ENCODE measurements at regions not wholly inside any gene's neighbourhood (a gene's known extent, or its start where the extent isn't known, plus 50 kb on each side); places are given as distances from the start of the nearest gene placed in this dataset.
"Not testable (repeated sequence)": the region's sequence is repeated elsewhere in the genome, so short reads cannot be mapped to it uniquely, and the experiment has no call there.

DNA sequence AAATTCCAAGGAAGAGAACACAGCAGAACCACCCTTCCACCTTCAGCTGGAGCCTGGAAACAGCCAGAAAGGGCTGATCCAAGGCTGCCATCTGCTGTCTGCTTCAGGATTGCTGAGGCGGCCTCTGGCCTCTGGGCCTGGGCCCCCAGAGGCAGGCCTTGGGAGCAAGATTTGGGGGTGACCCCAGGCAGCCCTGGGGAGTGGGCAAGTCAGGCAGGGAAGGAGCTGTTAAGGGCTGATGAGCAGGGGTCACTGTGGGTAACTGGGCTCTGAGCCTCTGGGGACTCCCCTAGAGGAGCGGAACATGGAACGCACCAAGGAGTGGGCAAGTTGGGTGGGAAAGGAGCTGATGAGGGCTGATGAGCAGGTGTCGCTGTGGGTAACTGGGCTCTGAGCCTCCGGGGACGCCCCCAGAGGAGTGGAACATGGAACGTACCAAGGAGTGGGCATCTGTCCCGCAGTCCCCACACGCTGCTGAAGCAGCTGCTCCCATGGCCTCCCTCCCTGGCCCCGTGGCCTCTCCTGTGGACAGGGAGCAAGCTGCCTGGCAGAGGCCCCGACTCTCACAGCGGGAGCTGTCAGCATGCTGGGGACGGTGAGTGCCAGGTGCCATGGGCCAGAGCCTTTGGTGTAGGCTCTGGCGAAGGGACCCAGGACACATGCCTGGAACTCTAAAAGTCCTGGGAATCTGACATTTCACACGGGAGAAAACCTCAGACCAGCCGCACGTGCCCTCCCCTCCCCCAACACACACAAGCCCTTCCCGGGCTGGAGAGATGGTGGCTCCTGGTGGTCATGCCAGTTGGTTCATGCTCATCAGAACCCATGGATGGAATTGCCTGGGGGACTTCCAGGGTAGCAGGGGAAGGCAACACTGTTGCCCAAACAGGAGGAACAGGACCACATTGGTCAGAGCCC lies 148.8 kb downstream of the NPIPB11 start:
- not testable (repeated sequence) for DNase-seq

DNA sequence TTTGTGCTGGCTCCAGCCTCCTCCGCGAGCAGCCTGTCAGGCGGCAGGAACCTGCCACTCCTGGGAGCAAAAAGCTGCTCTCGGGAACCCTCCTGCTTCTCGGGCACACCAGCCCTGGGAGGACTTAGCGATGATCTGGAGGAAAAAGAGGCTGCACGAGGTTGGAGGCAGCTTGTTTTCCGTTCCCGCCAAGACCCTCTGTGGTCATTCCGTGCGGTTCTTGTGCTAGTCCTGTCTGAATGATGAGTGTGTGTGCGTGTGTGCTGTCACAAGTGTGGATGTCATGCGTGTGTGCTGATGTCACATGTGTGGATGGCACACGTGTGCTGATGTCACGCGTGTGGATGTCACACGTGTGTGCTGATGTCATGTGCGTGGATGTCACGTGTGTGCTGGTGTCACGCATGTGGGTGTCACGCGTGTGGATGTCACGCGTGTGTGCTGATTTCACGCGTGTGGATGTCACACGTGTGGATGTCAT lies 150.0 kb downstream of the NPIPB11 start:
- no peak for DNase-seq

GRCh38 chr16:29255957-29256356 lies 150.6 kb downstream of the NPIPB11 start:
- DNase-seq: not testable (repeated sequence)

DNA sequence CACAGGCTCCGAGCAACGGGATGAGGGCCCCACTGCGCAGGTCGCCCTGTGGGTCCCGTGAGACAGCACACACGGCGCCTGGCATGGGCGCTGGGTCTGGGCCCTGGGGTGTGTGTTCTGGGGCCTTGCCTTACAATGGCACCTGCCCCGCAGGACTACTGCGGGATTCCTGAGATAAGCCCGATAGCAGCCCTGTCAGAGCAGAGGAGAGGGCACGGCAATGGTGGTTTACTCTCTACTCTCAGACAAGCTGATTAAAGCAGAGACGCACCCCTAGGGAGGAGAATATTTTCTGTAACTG lies 151.1 kb downstream of the NPIPB11 start:
- not testable (repeated sequence) for DNase-seq

DNA sequence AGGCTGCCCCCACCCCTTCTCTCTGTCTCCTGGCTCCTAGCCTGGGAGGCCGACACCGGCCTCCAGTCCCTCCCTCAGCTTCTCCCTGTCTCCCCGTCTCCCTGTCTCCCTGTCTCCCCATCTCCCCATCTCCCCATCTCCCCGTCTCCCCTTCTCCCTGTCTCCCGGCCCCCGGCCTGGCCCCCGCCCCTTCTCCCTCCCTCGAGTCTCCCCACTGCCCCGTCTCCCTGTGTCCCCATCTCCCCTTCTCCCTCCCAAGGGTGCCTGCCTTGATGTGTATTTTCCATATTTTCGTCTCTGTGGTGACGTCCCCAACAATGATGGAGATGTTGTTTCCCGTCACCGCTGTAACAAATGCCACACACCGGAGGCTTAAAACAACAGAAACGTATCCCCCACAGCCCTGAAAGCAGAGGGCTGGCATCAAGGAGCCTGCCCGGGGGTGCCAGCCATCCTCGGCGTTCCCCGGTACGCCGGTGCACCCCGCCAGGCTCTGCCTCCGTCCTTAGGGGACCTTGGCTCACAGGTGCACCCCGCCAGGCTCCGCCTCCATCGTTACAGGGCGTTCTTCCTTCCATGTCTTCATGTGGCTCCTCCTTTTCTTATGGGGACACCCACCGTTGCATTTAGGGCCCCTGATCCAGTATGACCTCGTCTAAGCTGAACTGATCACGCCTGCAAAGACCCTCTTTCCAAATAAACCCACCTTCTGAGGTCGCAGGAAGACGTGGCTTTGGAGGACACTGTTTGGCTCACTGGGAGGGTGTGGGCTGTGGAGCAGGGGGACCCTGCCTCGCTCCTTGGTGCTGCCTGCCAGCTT lies 151.6 kb downstream of the NPIPB11 start:
- no peak for DNase-seq

DNA sequence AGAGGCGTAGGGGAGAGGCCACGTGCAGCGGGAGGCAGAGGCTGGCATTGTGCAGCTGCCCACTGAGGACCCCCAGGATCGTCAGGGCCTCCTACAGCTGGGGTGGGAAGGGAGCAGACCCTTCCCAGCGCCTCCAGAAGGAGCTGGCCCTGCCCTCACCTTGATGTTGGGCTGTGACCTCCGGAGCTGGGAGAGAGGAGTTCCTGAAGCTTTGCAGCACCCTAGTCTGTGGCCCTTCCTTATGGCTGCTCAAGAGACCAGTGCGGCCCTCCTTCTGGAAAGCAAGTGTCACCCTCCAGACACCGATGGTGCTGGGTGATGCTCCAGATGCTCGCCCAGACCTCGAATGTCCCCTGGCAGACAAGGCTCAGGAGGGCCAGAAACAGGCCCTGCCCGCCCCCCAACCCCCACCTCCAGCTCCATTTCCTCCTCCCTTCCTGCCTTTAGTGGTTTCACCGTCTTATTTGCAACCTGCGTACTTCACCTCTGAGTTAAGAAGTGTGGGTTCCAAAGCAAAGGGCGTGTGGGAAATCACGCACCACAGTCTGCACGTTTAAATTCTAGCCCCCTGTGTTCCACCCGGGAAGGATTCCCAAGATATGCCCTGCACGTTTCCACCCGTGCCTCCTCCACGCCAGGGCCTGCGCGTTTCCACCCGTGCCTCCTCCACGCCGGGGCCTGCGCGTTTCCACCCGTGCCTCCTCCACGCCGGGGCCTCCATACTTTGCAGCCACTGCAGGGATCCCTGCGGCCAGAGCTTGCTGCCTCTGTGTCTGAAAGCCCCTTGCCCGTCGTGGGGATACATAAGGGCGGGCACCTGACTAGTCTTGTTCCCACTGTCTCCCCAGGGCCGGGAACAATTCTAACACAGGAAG lies 152.6 kb downstream of the NPIPB11 start:
- not testable (repeated sequence) for DNase-seq

DNA sequence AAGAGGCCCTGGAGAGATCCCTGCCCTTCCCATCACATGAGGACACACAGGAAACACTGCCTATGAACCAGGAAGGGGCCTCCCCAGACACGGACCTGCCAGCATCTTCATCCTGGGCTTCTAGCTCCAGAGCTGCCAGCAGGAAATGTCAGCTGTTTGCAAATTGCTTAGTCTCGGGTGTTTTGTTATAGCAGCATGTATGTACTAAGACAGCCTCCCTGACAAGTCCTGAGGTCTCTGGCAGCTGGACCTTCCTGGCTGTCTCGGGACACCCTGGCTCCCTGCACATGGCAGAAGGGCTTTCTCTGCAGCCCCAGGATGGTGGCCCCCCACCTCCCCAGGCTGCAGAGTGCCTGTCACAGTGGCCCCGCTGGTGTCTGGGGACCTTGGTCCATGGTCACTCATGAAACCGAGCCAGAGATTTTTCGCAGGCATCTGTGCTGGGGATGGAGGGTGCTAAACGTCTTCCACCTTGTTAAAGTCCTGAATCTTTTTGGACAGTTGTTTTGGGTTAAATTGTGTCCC lies 153.4 kb downstream of the NPIPB11 start:
- not testable (repeated sequence) for DNase-seq

DNA sequence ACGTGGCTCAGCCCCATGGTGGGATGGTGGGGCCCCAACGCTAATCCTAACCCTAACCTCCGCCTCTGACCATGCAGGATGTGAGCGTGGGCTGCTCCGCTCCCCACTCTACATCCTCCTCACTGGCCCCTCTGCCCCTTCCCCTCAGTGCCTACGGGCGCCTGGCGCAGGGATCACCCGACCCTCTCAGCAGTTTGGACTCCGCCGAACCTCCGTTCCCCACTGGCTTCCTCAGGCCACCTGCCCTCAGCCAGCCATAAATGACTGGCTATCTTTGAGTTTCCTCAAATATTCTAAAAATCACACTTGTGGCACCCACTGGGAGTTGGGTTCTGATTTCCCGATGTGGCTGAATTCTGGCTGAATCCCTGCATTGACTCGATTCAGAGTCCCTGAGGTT lies 154.2 kb downstream of the NPIPB11 start:
- DNase-seq: not testable (repeated sequence)

DNA sequence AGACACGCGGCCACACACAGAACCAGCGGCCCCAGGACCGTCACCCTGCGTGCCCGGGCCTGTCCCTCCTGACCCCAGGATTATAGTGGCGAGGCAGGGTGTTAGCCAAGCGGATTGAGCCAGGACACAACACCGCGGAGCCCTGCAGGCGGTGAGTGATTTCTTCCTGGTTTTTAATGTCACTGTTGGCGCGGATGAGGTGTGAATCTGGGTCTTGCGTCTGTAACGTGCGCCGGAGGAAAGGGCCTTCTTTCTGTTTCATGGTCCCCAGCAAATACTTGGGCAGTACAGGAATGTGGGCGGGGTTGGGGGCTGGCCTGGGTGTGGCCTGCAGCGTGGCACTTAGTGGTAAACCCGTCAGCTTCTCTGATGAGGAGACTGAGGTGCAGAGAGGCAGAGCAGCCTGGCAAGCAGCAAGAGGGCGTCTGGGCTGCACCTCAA lies 154.9 kb downstream of the NPIPB11 start:
- DNase-seq: not testable (repeated sequence)

DNA sequence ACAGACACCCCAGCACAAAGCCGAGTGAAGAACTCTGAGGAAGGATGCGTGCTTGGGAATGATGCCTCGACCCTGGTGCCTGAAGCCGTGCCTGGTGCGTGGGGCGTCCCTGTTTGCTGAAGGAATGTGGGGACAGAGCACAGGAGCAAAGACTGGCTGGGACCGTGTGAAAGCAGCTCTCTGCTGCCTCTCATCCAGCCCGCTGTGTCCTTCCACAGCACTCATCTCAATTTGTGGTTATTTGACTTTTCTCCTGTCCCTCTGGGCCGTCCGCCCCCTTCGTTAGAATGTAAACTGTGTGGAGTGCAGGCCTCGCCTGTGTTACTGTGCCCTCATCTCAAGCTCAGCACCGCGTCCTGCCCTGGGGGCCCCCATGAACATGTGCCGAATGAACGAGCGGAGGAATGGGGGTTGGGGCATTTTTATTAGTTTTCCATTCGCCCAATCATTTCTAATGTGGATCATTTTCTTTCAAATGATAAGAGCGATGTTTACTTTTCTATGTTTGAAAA lies 155.5 kb downstream of the NPIPB11 start:
- not testable (repeated sequence) for DNase-seq

DNA sequence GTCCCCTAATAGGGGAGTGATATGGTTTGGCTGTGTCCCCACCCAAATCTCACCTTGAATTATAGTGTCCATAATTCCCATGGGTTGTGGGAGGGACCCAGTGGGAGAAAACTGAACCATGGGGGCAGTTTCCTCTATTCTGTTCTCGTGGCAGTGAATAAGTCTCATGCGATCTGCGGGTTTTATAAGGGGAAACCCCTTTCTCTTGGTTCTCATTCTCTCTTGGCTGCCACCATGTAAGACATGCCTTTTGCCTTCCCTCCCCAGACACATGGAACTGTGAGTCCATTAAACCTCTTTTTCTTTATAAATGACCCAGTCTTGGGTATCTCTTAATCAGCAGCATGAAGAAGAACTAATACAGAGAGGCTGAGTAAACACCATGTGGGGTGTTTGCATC lies 156.0 kb downstream of the NPIPB11 start:
- DNase-seq: peak; percentile 27

- not testable (repeated sequence) for DNase-seq
These were observed 157.6 kb downstream of the NPIPB11 start for GRCh38 chr16:29248940-29249318.

GRCh38 chr16:29248306-29248939 lies 158.1 kb downstream of the NPIPB11 start:
- not testable (repeated sequence) for DNase-seq

DNA sequence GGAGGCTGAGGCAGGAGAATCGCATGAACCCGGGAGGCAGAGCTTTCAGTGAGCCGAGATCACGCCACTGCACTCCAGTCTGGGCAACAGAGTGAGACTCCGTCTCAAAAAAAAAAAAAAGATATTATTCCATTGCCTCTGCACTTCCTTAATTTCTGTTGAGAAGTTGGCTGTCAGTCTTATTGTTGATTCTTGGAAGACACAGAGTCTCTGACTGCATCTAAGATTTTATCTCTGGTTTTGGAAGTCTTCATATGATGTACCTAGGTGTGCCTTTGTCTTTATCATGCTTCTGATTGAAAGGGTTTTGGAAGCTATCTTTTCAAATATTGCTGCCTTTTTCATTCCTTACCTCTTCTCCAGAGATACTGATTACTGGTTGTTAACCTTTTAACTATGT lies 160.4 kb downstream of the NPIPB11 start:
- not testable (repeated sequence) for DNase-seq

GRCh38 chr16:29237971-29238370 lies 168.5 kb downstream of the NPIPB11 start:
- DNase-seq: no peak

GRCh38 chr16:29237495-29237894 lies 169.0 kb downstream of the NPIPB11 start:
- not testable (repeated sequence) for DNase-seq

- not testable (repeated sequence) for DNase-seq
These were observed 169.5 kb downstream of the NPIPB11 start for GRCh38 chr16:29237023-29237422.

DNA sequence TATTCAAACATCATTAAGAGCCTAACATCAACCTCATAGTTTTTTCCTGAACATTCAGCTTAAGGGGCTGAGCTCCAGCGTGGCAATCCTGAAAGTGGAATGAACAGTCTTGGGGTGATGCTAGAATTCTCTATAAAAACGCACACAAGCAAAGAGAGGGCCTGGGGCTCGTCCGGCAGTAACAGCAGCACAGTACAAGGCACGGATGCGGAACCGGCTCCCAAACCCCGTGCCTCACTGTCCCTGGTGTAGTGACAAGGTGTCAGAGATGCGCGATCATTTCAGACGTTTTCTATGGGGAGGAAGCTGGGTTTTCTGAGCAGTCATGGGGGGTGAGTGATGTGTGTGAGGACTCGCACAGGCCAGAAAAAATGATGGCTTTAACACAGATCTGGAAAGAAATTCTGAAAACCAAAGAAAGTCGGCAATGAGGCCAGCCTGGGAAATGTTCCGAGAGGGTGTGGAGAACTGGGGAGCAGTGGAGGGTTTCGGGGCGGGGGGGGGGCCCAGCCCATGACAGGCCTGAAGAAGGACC lies 170.6 kb downstream of the NPIPB11 start:
- DNase-seq: not testable (repeated sequence)

DNA sequence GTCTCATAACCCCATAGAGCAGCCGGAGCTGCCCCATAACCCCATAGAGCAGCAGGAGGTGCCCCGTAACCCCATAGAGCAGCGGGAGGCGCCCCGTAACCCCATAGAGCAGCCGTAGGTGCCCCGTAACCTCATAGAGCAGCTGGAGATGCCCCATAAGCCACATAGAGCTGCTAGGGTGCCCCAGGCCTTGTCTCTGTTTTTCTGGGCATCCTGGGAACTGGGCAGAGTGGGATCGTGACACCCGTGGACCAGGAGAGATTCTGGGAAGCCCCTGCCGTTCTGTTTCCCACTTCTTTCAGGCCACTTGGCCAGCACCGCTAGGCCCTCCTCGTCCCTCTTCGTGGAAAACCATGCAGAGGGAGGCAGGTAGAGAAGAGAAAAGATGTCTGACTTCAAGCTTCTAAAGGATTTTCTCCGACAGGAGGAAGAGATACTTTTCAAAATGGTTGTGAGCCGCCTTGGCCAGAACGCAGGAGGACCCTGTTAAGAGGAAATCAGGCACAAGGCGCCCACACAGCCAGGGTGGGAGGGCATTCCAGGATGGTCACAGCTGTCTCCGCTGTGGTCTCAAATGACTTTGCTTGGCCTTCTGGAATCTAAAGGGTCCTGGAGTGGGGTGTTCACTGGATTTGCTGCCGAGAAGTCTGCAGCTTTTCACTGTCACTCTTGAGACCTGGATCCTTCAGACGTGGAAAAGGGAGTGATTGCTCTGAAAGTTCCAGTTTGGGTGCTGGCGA lies 171.8 kb downstream of the NPIPB11 start:
- not testable (repeated sequence) for DNase-seq

GRCh38 chr16:29233705-29234404 lies 172.7 kb downstream of the NPIPB11 start:
- DNase-seq: not testable (repeated sequence)
